ENCODE measurements at regions not wholly inside any gene's neighbourhood (a gene's known extent, or its start where the extent isn't known, plus 50 kb on each side); places are given as distances from the start of the nearest gene placed in this dataset.
"Not testable (repeated sequence)": the region's sequence is repeated elsewhere in the genome, so short reads cannot be mapped to it uniquely, and the experiment has no call there.

GRCh38 chr5:12885018-12885417, 980.8 kb upstream of the CTNND2 start:
- DNase-seq (ENCODE audit: low spot score) = no peak
- in situ Hi-C loops (cut with MboI; ENCODE audit: low sequenced_read_pairs, unreplicated experiment) = no loop called here
- TF ChIP-seq, protein P1, sequence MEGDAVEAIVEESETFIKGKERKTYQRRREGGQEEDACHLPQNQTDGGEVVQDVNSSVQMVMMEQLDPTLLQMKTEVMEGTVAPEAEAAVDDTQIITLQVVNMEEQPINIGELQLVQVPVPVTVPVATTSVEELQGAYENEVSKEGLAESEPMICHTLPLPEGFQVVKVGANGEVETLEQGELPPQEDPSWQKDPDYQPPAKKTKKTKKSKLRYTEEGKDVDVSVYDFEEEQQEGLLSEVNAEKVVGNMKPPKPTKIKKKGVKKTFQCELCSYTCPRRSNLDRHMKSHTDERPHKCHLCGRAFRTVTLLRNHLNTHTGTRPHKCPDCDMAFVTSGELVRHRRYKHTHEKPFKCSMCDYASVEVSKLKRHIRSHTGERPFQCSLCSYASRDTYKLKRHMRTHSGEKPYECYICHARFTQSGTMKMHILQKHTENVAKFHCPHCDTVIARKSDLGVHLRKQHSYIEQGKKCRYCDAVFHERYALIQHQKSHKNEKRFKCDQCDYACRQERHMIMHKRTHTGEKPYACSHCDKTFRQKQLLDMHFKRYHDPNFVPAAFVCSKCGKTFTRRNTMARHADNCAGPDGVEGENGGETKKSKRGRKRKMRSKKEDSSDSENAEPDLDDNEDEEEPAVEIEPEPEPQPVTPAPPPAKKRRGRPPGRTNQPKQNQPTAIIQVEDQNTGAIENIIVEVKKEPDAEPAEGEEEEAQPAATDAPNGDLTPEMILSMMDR (IDR thresholded peaks at IDR 0.05; ENCODE audit: borderline replicate concordance, control extremely low read depth, extremely low read depth, insufficient read depth, missing control alignments) = no peak

GRCh38 chr5:12883395-12883794, 979.1 kb upstream of the CTNND2 start:
- in situ Hi-C loops (cut with MboI; ENCODE audit: low sequenced_read_pairs, unreplicated experiment) = no loop called here
- TF ChIP-seq, protein P1 (IDR thresholded peaks at IDR 0.05; ENCODE audit: borderline replicate concordance, control extremely low read depth, extremely low read depth, insufficient read depth, missing control alignments) = no peak
- no peak for DNase-seq (ENCODE audit: low spot score)

DNA sequence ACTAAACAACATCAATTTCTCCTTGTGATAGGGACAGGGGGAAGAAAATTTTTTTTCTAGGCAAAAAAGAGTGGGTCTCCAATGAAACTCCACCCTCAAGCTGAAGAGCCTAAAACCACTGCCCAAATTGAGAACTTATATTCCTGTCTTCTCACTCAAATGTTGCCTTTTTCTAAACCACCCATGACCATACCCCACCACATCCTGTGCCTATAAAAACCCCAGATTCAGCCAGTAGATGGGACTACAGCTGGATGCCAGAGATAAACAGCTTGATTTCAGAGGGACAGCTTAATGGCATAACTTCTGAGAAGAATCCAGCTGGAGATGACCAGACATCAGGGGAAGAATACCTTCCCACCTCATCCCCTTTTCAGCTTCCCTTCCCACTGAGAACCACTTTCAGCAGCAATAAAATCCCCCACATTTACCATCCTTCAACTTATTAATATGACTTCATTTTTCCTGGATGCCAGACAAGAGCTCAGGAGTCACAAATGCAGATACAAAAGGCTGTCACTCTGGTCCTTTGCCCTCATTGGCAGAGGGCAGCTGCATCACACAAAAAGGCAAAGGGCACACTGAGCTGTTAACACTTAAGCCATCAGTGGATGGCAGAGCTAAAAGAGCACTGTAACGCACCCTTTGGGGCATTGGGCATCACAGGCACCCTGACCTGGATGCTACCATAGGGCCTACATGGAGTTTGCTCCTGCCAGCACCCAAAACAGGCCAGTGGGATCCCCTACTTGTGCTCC, 972.5 kb upstream of the CTNND2 start:
- in situ Hi-C loops (cut with MboI; ENCODE audit: low sequenced_read_pairs, unreplicated experiment) = no loop called here
- no peak for DNase-seq (ENCODE audit: low spot score)
- TF ChIP-seq, protein P1 (IDR thresholded peaks at IDR 0.05; ENCODE audit: borderline replicate concordance, control extremely low read depth, extremely low read depth, insufficient read depth, missing control alignments) = no peak

GRCh38 chr5:12870872-12871539, 966.8 kb upstream of the CTNND2 start:
- TF ChIP-seq, protein P1 (IDR thresholded peaks at IDR 0.05; ENCODE audit: borderline replicate concordance, control extremely low read depth, extremely low read depth, insufficient read depth, missing control alignments) = no peak
- in situ Hi-C loops (cut with MboI; ENCODE audit: low sequenced_read_pairs, unreplicated experiment) = no loop called here
- DNase-seq (ENCODE audit: low spot score) = no peak

- TF ChIP-seq, protein P1 (IDR thresholded peaks at IDR 0.05; ENCODE audit: borderline replicate concordance, control extremely low read depth, extremely low read depth, insufficient read depth, missing control alignments) = no peak
- in situ Hi-C loops (cut with MboI; ENCODE audit: low sequenced_read_pairs, unreplicated experiment) = no loop called here
- DNase-seq (ENCODE audit: low spot score) = no peak
These were observed 961.3 kb upstream of the CTNND2 start for GRCh38 chr5:12865529-12865928.

- in situ Hi-C loops (cut with MboI; ENCODE audit: low sequenced_read_pairs, unreplicated experiment) = no loop called here
- no peak for DNase-seq (ENCODE audit: low spot score)
- TF ChIP-seq, protein P1 (IDR thresholded peaks at IDR 0.05; ENCODE audit: borderline replicate concordance, control extremely low read depth, extremely low read depth, insufficient read depth, missing control alignments) = no peak
These were observed 957.8 kb upstream of the CTNND2 start for GRCh38 chr5:12861886-12862654.

- in situ Hi-C loops (cut with MboI; ENCODE audit: low sequenced_read_pairs, unreplicated experiment); DNase-seq (ENCODE audit: low spot score): not testable (repeated sequence)
These were observed 951.9 kb upstream of the CTNND2 start for GRCh38 chr5:12856105-12856504.

Measured in GM13976 (cell line).